ENCODE measurements at regions not wholly inside any gene's neighbourhood (a gene's known extent, or its start where the extent isn't known, plus 50 kb on each side); places are given as distances from the start of the nearest gene placed in this dataset.

GRCh38 chr3:18840535-18841137 is 307.7 kb upstream of the KCNH8 start:
- DNase-seq: no peak
- H3K27ac ChIP-seq: no peak overlapping the region
- no peak for TF ChIP-seq CTCF (IDR thresholded peaks at IDR 0.05)
- no peak for TF ChIP-seq POLR2A (IDR thresholded peaks at IDR 0.05)
- H3K4me1 ChIP-seq: no peaks in the 10 kb centered on the region
- H3K9me3 ChIP-seq: no peaks in the 10 kb centered on the region
- 63 to 75% methylated on average over 3 of the region's 3 CpGs for WGBS, 2 donors
- no peaks in the 10 kb centered on the region for H3K27me3 ChIP-seq
- intact Hi-C loops (cut with DNase I): no loop called here
- no peak overlapping the region for H3K4me3 ChIP-seq
- no peaks in the 10 kb centered on the region for H3K36me3 ChIP-seq

DNA sequence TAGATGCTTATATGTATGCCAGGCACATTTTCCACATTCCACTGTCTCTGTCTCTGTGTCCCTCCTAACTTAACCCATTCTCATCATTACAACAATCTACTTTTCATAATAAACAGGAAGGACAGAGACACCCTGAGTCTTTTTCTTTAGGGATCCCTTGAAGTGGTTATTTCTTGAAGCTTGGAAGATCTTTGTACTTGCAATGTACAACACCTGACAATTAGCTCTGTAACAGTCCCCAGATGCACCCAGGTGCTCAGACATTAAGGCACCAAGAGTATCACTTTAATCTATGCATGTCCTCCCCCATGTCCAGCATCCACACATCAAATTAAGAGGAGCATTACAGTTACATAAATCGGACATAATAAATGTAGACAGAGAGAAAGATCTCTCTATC is 309.6 kb upstream of the KCNH8 start:
- Histone ChIP-seq H3K27me3 (no peaks in the 10 kb centered on the region), H3K4me3 (no peak overlapping the region), H3K4me1 (no peaks in the 10 kb centered on the region), H3K9me3 (no peaks in the 10 kb centered on the region), H3K27ac (no peak overlapping the region), H3K36me3 (no peaks in the 10 kb centered on the region)
- TF ChIP-seq CTCF (IDR thresholded peaks at IDR 0.05): no peak
- TF ChIP-seq POLR2A (IDR thresholded peaks at IDR 0.05): no peak
- intact Hi-C loops (cut with DNase I): no loop called here
- 67 to 88% methylated on average over 1 of the region's 1 CpG for WGBS, 2 donors
- no peak for DNase-seq

GRCh38 chr3:18837137-18837755 is 311.1 kb upstream of the KCNH8 start:
- Histone ChIP-seq H3K27ac (no peak overlapping the region), H3K27me3 (no peaks in the 10 kb centered on the region), H3K36me3 (no peaks in the 10 kb centered on the region), H3K4me3 (no peak overlapping the region), H3K4me1 (no peaks in the 10 kb centered on the region), H3K9me3 (no peaks in the 10 kb centered on the region)
- TF ChIP-seq POLR2A (IDR thresholded peaks at IDR 0.05) (no peak), CTCF (IDR thresholded peaks at IDR 0.05) (no peak)
- intact Hi-C loops (cut with DNase I): no loop called here
- WGBS, 2 donors: 51 to 65% methylated on average over 3 of the region's 3 CpGs
- no peak for DNase-seq

DNA sequence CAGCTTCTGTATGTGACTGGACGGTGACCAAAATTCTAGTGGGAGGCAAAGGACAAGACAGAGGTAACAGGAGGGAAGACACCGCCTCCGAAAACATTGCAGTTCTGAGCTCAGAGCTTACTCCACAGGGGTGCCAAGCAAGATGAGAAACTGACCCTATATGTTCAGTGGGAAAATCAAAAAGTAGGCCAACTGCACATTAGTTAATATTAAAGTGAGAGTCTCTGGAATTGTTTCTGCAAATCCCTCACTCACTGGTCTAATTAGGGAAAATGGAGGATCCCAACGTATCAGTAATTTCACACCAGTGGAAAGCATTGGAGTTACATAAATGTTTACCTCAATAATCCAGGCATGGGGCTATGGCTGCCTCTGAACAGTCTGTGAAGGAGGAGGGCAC is 313.3 kb upstream of the KCNH8 start:
- TF ChIP-seq POLR2A (IDR thresholded peaks at IDR 0.05) (no peak), CTCF (IDR thresholded peaks at IDR 0.05) (no peak)
- no peaks in the 10 kb centered on the region for H3K9me3 ChIP-seq
- DNase-seq: no peak
- no peak overlapping the region for H3K4me3 ChIP-seq
- H3K36me3 ChIP-seq: no peaks in the 10 kb centered on the region
- 85 to 90% methylated on average over 4 of the region's 4 CpGs for WGBS, 2 donors
- no peak overlapping the region for H3K27ac ChIP-seq
- no peaks in the 10 kb centered on the region for H3K27me3 ChIP-seq
- intact Hi-C loops (cut with DNase I): no loop called here
- H3K4me1 ChIP-seq: no peaks in the 10 kb centered on the region

DNA sequence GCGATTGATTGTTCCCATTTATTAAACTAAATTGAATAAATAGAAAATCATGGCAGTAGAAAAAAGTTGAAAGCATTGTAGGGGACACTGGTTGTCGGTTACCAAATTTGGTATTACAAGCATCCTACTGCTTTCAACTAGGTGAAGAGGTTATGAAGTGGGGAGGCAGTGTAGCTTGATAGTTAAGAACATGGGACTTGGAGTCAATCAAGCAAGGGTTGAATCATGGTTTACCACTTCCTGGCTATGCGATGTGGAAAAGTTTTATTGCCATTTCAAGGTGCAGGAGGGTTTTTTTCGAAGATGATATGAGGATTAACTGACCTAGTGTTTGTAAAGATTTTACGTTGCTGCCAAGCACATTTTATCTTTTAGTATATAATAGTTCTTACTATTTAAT is 318.2 kb upstream of the KCNH8 start:
- H3K36me3 ChIP-seq: no peaks in the 10 kb centered on the region
- DNase-seq: no peak
- no peak overlapping the region for H3K4me3 ChIP-seq
- intact Hi-C loops (cut with DNase I): no loop called here
- H3K4me1 ChIP-seq: no peaks in the 10 kb centered on the region
- no peak for TF ChIP-seq CTCF (IDR thresholded peaks at IDR 0.05)
- no peak for TF ChIP-seq POLR2A (IDR thresholded peaks at IDR 0.05)
- 60 to 69% methylated on average over 5 of the region's 5 CpGs for WGBS, 2 donors
- H3K27me3 ChIP-seq: no peaks in the 10 kb centered on the region
- no peaks in the 10 kb centered on the region for H3K9me3 ChIP-seq
- H3K27ac ChIP-seq: no peak overlapping the region

All from esophagus squamous epithelium (tissue), 5 donors.